Caco-2 (cell line): ENCODE measurements at regions not wholly inside any gene's neighbourhood (a gene's known extent, or its start where the extent isn't known, plus 50 kb on each side); places are given as distances from the start of the nearest gene placed in this dataset.

ENCODE experiments used
- BruUV-seq: library from RNA; stranded (reverse); fragments of 400-500 nt; replicated peaks from 2 replicates; lab custom pipeline; 2021; lab: Mats Ljungman, UMichigan
- CTCF ChIA-PET: fragments of 300-600 bp; sonication (Branson Sonifier 250); formaldehyde crosslinking; loops from one replicate; lab custom pipeline; 2022; ENCODE audit warnings: antibody characterized with exemption; lab: Charles Lee
- POLR2A ChIA-PET: fragments of 300-600 bp; sonication (Branson Sonifier 250); formaldehyde crosslinking; loops from one replicate; lab custom pipeline; 2022; ENCODE audit warnings: antibody characterized with exemption; lab: Charles Lee
- DNase-seq, 2 experiments: peaks; one replicate each; pipeline versions ENCODE4 v3.0.0 to v3.0.0-alpha.2; 2020 to 2022
- H3K27me3 ChIP-seq: replicated peaks from 2 replicates; pipeline ENCODE4 v1.6.0; 2011; ENCODE audit warnings: low read length; ENCODE audit not compliant: control insufficient read depth, insufficient read depth
- H3K36me3 ChIP-seq: 2 replicates; pipeline ENCODE4 v1.5.1; 2011; ENCODE audit warnings: low read length; ENCODE audit not compliant: control insufficient read depth, insufficient read depth
- H3K4me1 ChIP-seq: fragments of 250-450 bp; sonication (Bioruptor Pico); 2 replicates; pipeline ENCODE4 v1.5.1; 2020; ENCODE audit warnings: mild to moderate bottlenecking
- H3K4me3 ChIP-seq: 2 replicates; pipeline ENCODE4 v1.5.1; 2011; ENCODE audit warnings: low read depth, mild to moderate bottlenecking, control low read depth, low read length
- H3K9me3 ChIP-seq: fragments of 250-450 bp; sonication (Bioruptor Pico); 2 replicates; pipeline ENCODE4 v1.5.1; 2020; ENCODE audit warnings: mild to moderate bottlenecking, moderate library complexity
- H3K27ac Mint-ChIP-seq: one replicate; pipeline ENCODE4 v1.8.0; 2022; ENCODE audit warnings: mixed read lengths; ENCODE audit not compliant: unreplicated experiment
- H3K27me3 Mint-ChIP-seq: one replicate; pipeline ENCODE4 v1.8.0; 2022; ENCODE audit warnings: mixed read lengths; ENCODE audit not compliant: insufficient read depth, unreplicated experiment
- H3K36me3 Mint-ChIP-seq: one replicate; pipeline ENCODE4 v1.8.0; 2022; ENCODE audit warnings: mild to moderate bottlenecking, mixed read lengths; ENCODE audit not compliant: insufficient read depth, unreplicated experiment
- H3K4me1 Mint-ChIP-seq: one replicate; pipeline ENCODE4 v1.8.0; 2022; ENCODE audit warnings: low read depth, mixed read lengths; ENCODE audit not compliant: unreplicated experiment
- H3K4me3 Mint-ChIP-seq: one replicate; pipeline ENCODE4 v1.8.0; 2022; ENCODE audit warnings: mild to moderate bottlenecking, moderate library complexity, mixed read lengths; ENCODE audit not compliant: unreplicated experiment
- H3K9me3 Mint-ChIP-seq: one replicate; pipeline ENCODE4 v1.8.0; 2022; ENCODE audit warnings: mixed read lengths; ENCODE audit not compliant: unreplicated experiment
- intact Hi-C: fragments of 100-400 bp; cut with micrococcal nuclease; formaldehyde crosslinking; loops from one replicate; pipeline ENCODE4 v1.10.0; 2022; ENCODE audit not compliant: unreplicated experiment
- TF ChIP-seq, protein P1 (sequence below), 2 experiments: fragments of 200-600 bp in 1 of 2; IDR thresholded peaks; 1 replicate in 1 of 2; 2 replicates in 1 of 2; pipeline versions ENCODE4 v1.5.1 to v1.8.0; 2011 to 2022; ENCODE audit warnings: antibody characterized with exemption in 1 of 2, control low read depth in 1 of 2, inconsistent platforms in 1 of 2, low read depth in 1 of 2, low read length in 1 of 2, mild to moderate bottlenecking in 1 of 2, moderate library complexity in 1 of 2; ENCODE audit not compliant: insufficient read depth in 1 of 2, severe bottlenecking in 1 of 2, unreplicated experiment in 1 of 2

DNA sequence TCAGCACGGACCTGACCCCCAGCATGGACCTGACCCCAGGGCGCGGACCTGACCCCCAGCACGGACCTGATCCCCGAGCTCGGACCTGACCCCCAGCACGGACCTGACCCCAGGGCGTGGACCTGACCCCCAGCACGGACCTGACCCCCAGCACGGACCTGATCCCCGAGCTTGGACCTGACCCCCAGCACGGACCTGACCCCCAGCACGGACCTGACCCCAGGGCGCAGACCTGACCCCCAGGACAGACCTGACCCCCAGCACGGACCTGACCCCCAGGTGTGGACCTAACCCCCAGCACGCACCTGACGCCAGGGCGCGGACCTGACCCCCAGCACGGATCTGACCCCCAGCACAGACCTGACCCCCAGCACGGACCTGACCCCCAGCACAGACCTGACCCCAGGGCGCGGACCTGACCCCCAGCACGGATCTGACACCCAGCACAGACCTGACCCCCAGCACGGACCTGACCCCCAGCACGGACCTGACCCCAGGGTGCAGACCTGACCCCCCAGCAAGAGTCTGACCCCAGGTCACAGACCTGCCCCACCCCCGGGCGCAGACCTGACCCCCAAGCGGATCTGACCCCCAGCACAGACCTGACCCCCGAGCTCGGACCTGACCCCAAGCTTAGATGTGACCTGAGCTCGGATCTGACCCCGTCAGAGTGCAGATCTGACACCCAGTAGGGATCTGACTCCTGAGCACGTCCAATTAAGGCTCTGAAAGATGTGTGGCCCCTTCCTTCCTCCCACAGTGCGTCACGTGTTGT is 98.7 kb downstream of the C16orf95 start:
- ChIA-PET CTCF (no interaction called here), POLR2A (no interaction called here)
- Histone ChIP-seq H3K4me3 (no peak overlapping the region), H3K27me3 (no peaks in the 10 kb centered on the region; the same call in 1 of the 2 replicates), H3K4me1 (no peaks in the 10 kb centered on the region), H3K36me3 (no peaks in the 10 kb centered on the region), H3K9me3 (no peaks in the 10 kb centered on the region; the same call in 1 of the 2 replicates)
- no peak for DNase-seq
- Mint-ChIP-seq H3K36me3 (no peaks in the 10 kb centered on the region), H3K4me3 (no peak overlapping the region), H3K9me3 (peaks cover 10% of the 10 kb centered on the region), H3K27ac (no peak overlapping the region), H3K27me3 (no peaks in the 10 kb centered on the region), H3K4me1 (no peaks in the 10 kb centered on the region)
- intact Hi-C loops: no loop called here
- TF ChIP-seq, protein P1, sequence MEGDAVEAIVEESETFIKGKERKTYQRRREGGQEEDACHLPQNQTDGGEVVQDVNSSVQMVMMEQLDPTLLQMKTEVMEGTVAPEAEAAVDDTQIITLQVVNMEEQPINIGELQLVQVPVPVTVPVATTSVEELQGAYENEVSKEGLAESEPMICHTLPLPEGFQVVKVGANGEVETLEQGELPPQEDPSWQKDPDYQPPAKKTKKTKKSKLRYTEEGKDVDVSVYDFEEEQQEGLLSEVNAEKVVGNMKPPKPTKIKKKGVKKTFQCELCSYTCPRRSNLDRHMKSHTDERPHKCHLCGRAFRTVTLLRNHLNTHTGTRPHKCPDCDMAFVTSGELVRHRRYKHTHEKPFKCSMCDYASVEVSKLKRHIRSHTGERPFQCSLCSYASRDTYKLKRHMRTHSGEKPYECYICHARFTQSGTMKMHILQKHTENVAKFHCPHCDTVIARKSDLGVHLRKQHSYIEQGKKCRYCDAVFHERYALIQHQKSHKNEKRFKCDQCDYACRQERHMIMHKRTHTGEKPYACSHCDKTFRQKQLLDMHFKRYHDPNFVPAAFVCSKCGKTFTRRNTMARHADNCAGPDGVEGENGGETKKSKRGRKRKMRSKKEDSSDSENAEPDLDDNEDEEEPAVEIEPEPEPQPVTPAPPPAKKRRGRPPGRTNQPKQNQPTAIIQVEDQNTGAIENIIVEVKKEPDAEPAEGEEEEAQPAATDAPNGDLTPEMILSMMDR (IDR thresholded peaks at IDR 0.05; ENCODE audit: insufficient read depth in 1 of 2, low read depth in 1 of 2, low read length in 1 of 2, severe bottlenecking in 1 of 2, unreplicated experiment in 1 of 2): no peak
- no TSS peak for BruUV-seq

DNA sequence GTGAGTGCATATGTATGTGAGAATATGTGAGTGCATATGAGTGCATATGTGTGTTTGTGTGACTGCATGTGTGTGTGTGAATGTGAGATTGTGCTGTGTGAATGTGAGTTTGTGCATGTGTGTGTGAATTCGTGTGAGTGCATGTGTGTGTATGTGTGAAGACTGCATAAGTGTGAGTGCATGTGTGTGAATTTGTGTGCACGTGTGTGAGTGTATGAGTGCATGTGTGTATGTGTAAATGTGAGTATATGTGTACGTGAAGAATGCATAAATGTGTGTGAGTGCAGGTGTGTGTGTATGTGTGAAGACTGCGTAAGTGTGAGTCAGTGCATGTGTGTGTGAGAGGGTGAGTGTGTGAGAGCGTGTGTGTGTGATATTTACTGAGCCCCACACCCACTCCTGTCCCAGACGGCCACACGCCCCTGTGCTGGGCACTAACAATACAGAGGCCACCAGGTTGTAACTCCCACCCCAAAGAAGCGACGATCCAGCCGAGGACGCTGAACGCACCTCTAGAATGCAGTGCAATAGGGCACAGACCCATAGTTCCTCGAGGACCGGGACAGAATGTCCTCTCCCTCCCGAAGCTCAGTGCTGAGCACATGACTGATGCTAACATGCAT is 97.8 kb downstream of the C16orf95 start:
- H3K4me3 Mint-ChIP-seq: no peak overlapping the region
- intact Hi-C loops: no loop called here
- Histone ChIP-seq H3K27me3 (no peaks in the 10 kb centered on the region), H3K36me3 (no peaks in the 10 kb centered on the region), H3K4me1 (no peaks in the 10 kb centered on the region), H3K9me3 (no peaks in the 10 kb centered on the region; the same call in 1 of the 2 replicates), H3K4me3 (no peak overlapping the region)
- no peaks in the 10 kb centered on the region for H3K36me3 Mint-ChIP-seq
- TF ChIP-seq, protein P1 (IDR thresholded peaks at IDR 0.05; ENCODE audit: insufficient read depth in 1 of 2, low read depth in 1 of 2, low read length in 1 of 2, severe bottlenecking in 1 of 2, unreplicated experiment in 1 of 2): no peak
- no peaks in the 10 kb centered on the region for H3K4me1 Mint-ChIP-seq
- no peak for DNase-seq
- H3K27ac Mint-ChIP-seq: no peak overlapping the region
- peaks cover 10% of the 10 kb centered on the region for H3K9me3 Mint-ChIP-seq
- CTCF ChIA-PET: no interaction called here
- POLR2A ChIA-PET: no interaction called here
- no peaks in the 10 kb centered on the region for H3K27me3 Mint-ChIP-seq
- no TSS peak for BruUV-seq

DNA sequence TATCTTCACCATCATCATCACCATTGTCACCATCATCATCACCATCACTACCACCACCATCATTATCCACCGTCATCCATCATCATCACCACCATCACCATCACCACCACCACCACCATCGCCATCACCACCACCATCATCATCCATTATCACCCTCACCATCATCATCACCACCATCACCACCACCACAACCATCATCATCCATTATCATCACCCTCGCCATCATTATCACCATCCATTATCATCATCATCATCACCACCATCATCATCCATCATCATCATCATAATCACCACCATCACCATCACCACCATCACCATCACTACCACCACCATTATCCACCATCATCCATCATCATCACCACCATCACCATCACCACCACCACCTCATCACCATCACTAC is 95.6 kb downstream of the C16orf95 start:
- Histone ChIP-seq H3K9me3 (no peaks in the 10 kb centered on the region), H3K36me3 (no peaks in the 10 kb centered on the region), H3K27me3 (no peaks in the 10 kb centered on the region), H3K4me3 (no peak overlapping the region), H3K4me1 (no peaks in the 10 kb centered on the region)
- intact Hi-C loops: no loop called here
- TF ChIP-seq, protein P1 (IDR thresholded peaks at IDR 0.05; ENCODE audit: insufficient read depth in 1 of 2, low read depth in 1 of 2, low read length in 1 of 2, severe bottlenecking in 1 of 2, unreplicated experiment in 1 of 2): no peak
- CTCF ChIA-PET: no interaction called here
- Mint-ChIP-seq H3K4me3 (no peak overlapping the region), H3K9me3 (peaks cover 10% of the 10 kb centered on the region), H3K27me3 (no peaks in the 10 kb centered on the region), H3K27ac (no peak overlapping the region), H3K36me3 (no peaks in the 10 kb centered on the region), H3K4me1 (no peaks in the 10 kb centered on the region)
- no TSS peak for BruUV-seq
- POLR2A ChIA-PET: no interaction called here
- DNase-seq: no peak
